GM19035 (cell line): ENCODE measurements at regions not wholly inside any gene's neighbourhood (a gene's known extent, or its start where the extent isn't known, plus 50 kb on each side); places are given as distances from the start of the nearest gene placed in this dataset.

ENCODE experiments used
- ATAC-seq: cut with Tn5 transposase; IDR thresholded peaks from one replicate; pipeline ENCODE4 v1.9.1; 2021; ENCODE audit not compliant: unreplicated experiment

GRCh38 chrX:20884565-20884964 lies 489.7 kb upstream of the CNKSR2 start:
- no peak for ATAC-seq

GRCh38 chrX:20863649-20864048 lies 510.6 kb upstream of the CNKSR2 start:
- ATAC-seq = no peak

- ATAC-seq = no peak
Observed at GRCh38 chrX:20861113-20861512, 513.1 kb upstream of the CNKSR2 start.

- ATAC-seq = no peak
Observed at GRCh38 chrX:20857746-20858145, 516.5 kb upstream of the CNKSR2 start.

GRCh38 chrX:20838477-20838876 lies 535.7 kb upstream of the CNKSR2 start:
- no peak for ATAC-seq

- ATAC-seq = no peak
Observed at GRCh38 chrX:20829665-20830491, 544.3 kb upstream of the CNKSR2 start.

GRCh38 chrX:20825984-20826383 lies 548.2 kb upstream of the CNKSR2 start:
- ATAC-seq = no peak

GRCh38 chrX:20803971-20804370 lies 537.3 kb upstream of the RPS6KA3 start:
- ATAC-seq = no peak

- no peak for ATAC-seq
Observed at GRCh38 chrX:20802036-20802435, 535.3 kb upstream of the RPS6KA3 start.

GRCh38 chrX:20796450-20796849 lies 529.7 kb upstream of the RPS6KA3 start:
- ATAC-seq = no peak

GRCh38 chrX:20789103-20789502 lies 522.4 kb upstream of the RPS6KA3 start:
- no peak for ATAC-seq

GRCh38 chrX:20767346-20767745 lies 500.6 kb upstream of the RPS6KA3 start:
- no peak for ATAC-seq

- no peak for ATAC-seq
Observed at GRCh38 chrX:20756585-20756984, 489.9 kb upstream of the RPS6KA3 start.

GRCh38 chrX:20753076-20753475 lies 486.4 kb upstream of the RPS6KA3 start:
- no peak for ATAC-seq

GRCh38 chrX:20746690-20747089 lies 480.0 kb upstream of the RPS6KA3 start:
- no peak for ATAC-seq

GRCh38 chrX:20743046-20743445 lies 476.3 kb upstream of the RPS6KA3 start:
- no peak for ATAC-seq

- no peak for ATAC-seq
Observed at GRCh38 chrX:20742106-20742505, 475.4 kb upstream of the RPS6KA3 start.

GRCh38 chrX:20740443-20740842 lies 473.7 kb upstream of the RPS6KA3 start:
- ATAC-seq = no peak

GRCh38 chrX:20739038-20739745 lies 472.5 kb upstream of the RPS6KA3 start:
- ATAC-seq = no peak

- no peak for ATAC-seq
Observed at GRCh38 chrX:20729416-20729815, 462.7 kb upstream of the RPS6KA3 start.

- no peak for ATAC-seq
Observed at GRCh38 chrX:20727447-20727846, 460.7 kb upstream of the RPS6KA3 start.

GRCh38 chrX:20720954-20721626 lies 454.4 kb upstream of the RPS6KA3 start:
- ATAC-seq = no peak
